ENCODE measurements at regions not wholly inside any gene's neighbourhood (a gene's known extent, or its start where the extent isn't known, plus 50 kb on each side); places are given as distances from the start of the nearest gene placed in this dataset.

- Mint-ChIP-seq H3K27me3 (ENCODE audit: low read depth) (no peaks in the 10 kb centered on the region), H3K27ac (ENCODE audit: unreplicated experiment) (no peak overlapping the region), H3K9me3 (peaks cover 10% of the 10 kb centered on the region), H3K4me3 (no peak overlapping the region), H3K36me3 (ENCODE audit: low read depth) (no peaks in the 10 kb centered on the region), H3K4me1 (no peaks in the 10 kb centered on the region)
- TF ChIP-seq, protein P1, sequence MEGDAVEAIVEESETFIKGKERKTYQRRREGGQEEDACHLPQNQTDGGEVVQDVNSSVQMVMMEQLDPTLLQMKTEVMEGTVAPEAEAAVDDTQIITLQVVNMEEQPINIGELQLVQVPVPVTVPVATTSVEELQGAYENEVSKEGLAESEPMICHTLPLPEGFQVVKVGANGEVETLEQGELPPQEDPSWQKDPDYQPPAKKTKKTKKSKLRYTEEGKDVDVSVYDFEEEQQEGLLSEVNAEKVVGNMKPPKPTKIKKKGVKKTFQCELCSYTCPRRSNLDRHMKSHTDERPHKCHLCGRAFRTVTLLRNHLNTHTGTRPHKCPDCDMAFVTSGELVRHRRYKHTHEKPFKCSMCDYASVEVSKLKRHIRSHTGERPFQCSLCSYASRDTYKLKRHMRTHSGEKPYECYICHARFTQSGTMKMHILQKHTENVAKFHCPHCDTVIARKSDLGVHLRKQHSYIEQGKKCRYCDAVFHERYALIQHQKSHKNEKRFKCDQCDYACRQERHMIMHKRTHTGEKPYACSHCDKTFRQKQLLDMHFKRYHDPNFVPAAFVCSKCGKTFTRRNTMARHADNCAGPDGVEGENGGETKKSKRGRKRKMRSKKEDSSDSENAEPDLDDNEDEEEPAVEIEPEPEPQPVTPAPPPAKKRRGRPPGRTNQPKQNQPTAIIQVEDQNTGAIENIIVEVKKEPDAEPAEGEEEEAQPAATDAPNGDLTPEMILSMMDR (conservative IDR thresholded peaks at IDR 0.05), result no peak
- no peak for DNase-seq (ENCODE audit: low read depth, low spot score)
Observed at GRCh38 chr13:102928941-102929675, 83.3 kb downstream of the ERCC5 start.
